Panc1 (cell line): ENCODE measurements at regions not wholly inside any gene's neighbourhood (a gene's known extent, or its start where the extent isn't known, plus 50 kb on each side); places are given as distances from the start of the nearest gene placed in this dataset.
A peak's percentile ranks its signal among the peaks of the same experiment; 100 is the strongest.

Experiments
- CTCF ChIP-seq: fragments of 450-650 bp; IDR thresholded peaks from 2 replicates; pipeline ENCODE4 v1.5.1; 2017; ENCODE audit warnings: mild to moderate bottlenecking
- REST ChIP-seq, 2 experiments: IDR thresholded peaks; 2 replicates each; pipeline ENCODE4 v1.6.1; 2011 to 2012; ENCODE audit warnings: low read depth in 2 of 2, control low read depth in 1 of 2, low read length in 1 of 2, mild to moderate bottlenecking in 1 of 2, moderate library complexity in 1 of 2; ENCODE audit not compliant: insufficient read depth in 1 of 2
- TCF7L2 ChIP-seq: IDR thresholded peaks from 2 replicates; pipeline ENCODE4 v1.6.1; 2011; ENCODE audit warnings: mild to moderate bottlenecking, low read depth, low read length, inconsistent platforms

- TF ChIP-seq REST (IDR thresholded peaks at IDR 0.05; ENCODE audit: insufficient read depth in 1 of 2, low read depth in 2 of 2, low read length in 1 of 2) (no peak), CTCF (peak; percentile 32; the same call in 1 of the 2 replicates), TCF7L2 (no peak)
Observed at GRCh38 chr7:10128748-10129147, 844.9 kb upstream of the PHF14 start.
